ENCODE measurements at regions not wholly inside any gene's neighbourhood (a gene's known extent, or its start where the extent isn't known, plus 50 kb on each side); places are given as distances from the start of the nearest gene placed in this dataset.

DNA sequence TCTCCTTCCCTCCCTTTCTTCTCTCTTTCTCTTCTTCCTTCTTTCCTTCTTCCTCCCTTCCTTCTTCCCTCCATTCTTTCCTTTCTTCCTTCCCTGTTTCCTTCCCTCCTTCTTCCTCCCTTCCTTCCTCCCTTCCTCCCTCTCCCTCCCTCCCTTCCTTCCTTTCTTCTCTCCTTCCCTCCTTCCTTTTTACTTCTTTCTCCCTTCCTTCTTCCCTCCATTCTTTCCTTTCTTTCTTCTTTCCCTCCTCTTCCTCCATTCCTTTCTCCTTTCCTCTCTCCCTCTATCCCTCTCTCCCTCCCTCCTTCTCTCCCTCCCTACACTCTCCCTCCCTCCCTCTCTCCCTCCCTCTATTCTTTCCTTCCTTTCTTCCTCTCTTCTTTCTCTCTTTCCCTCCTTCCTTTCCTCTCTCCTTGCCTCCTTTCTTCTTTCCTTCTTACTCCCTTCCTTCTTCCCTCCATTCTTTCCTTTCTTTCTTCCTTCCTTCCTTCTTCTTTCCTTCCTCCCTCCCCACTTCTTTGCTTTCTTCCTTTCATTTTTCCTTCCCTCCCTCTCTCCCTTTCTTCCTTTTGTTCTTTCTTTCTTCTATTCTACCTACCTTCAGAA lies 200.4 kb upstream of the SSTR4 start:
- Histone ChIP-seq H4K8ac (ENCODE audit: low read depth, low read length) (no peak overlapping the region), H2AFZ (ENCODE audit: insufficient read depth, low read length, poor library complexity) (no peak overlapping the region), H3K9me3 (ENCODE audit: insufficient read depth, low read depth, low read length) (no peaks in the 10 kb centered on the region), H3K18ac (ENCODE audit: low read length) (no peak overlapping the region), H2BK5ac (ENCODE audit: low read depth, low read length, poor library complexity) (no peak overlapping the region), H3K4me2 (ENCODE audit: low read length) (no peak overlapping the region), H3K4me3 (ENCODE audit: low read depth, low read length) (no peak overlapping the region), H3K4ac (ENCODE audit: low read depth, low read length) (no peak overlapping the region), H4K12ac (ENCODE audit: low read depth, low read length) (no peak overlapping the region), H3K27ac (ENCODE audit: low read depth, low read length) (no peak overlapping the region), H2AK5ac (ENCODE audit: low read length) (no peak overlapping the region), H3K9ac (ENCODE audit: low read length) (no peak overlapping the region), H2BK120ac (ENCODE audit: insufficient read depth, low read length, poor library complexity) (no peak overlapping the region), H3K79me1 (ENCODE audit: low read length) (no peaks in the 10 kb centered on the region), H4K91ac (ENCODE audit: low read depth, low read length) (no peak overlapping the region), H3K23ac (ENCODE audit: low read length) (no peak overlapping the region), H2BK12ac (ENCODE audit: low read length) (no peak overlapping the region), H3K79me2 (ENCODE audit: control insufficient read depth, insufficient read depth, low read length, poor library complexity) (no peaks in the 10 kb centered on the region), H3K36me3 (ENCODE audit: control insufficient read depth in 1 of 2, insufficient read depth in 2 of 2, low read length in 2 of 2) (no peaks in the 10 kb centered on the region), H3K14ac (ENCODE audit: low read length) (no peak overlapping the region), H3K27me3 (ENCODE audit: insufficient read depth, low read length) (no peaks in the 10 kb centered on the region), H3K4me1 (ENCODE audit: control insufficient read depth in 1 of 2, insufficient read depth in 2 of 2, low read length in 2 of 2) (peaks cover 4 to 11% of the 10 kb centered on the region in 2 experiments)
- DNase-seq = no peak

- Histone ChIP-seq H3K9ac (ENCODE audit: low read length) (no peak overlapping the region), H3K18ac (ENCODE audit: low read length) (no peak overlapping the region), H2AFZ (ENCODE audit: insufficient read depth, low read length, poor library complexity) (no peak overlapping the region), H2AK5ac (ENCODE audit: low read length) (no peak overlapping the region), H3K23ac (ENCODE audit: low read length) (no peak overlapping the region), H2BK5ac (ENCODE audit: low read depth, low read length, poor library complexity) (no peak overlapping the region), H3K4me3 (ENCODE audit: low read depth, low read length) (no peak overlapping the region), H4K91ac (ENCODE audit: low read depth, low read length) (no peak overlapping the region), H4K12ac (ENCODE audit: low read depth, low read length) (no peak overlapping the region), H3K27ac (ENCODE audit: low read depth, low read length) (no peak overlapping the region), H3K79me2 (ENCODE audit: control insufficient read depth, insufficient read depth, low read length, poor library complexity) (no peaks in the 10 kb centered on the region), H3K14ac (ENCODE audit: low read length) (no peak overlapping the region), H3K36me3 (ENCODE audit: control insufficient read depth in 1 of 2, insufficient read depth in 2 of 2, low read length in 2 of 2) (no peaks in the 10 kb centered on the region), H4K8ac (ENCODE audit: low read depth, low read length) (no peak overlapping the region), H3K27me3 (ENCODE audit: insufficient read depth, low read length) (no peaks in the 10 kb centered on the region), H3K4ac (ENCODE audit: low read depth, low read length) (no peak overlapping the region), H3K4me2 (ENCODE audit: low read length) (no peak overlapping the region), H3K9me3 (ENCODE audit: insufficient read depth, low read depth, low read length) (no peaks in the 10 kb centered on the region), H3K79me1 (ENCODE audit: low read length) (no peaks in the 10 kb centered on the region), H3K4me1 (ENCODE audit: control insufficient read depth in 1 of 2, insufficient read depth in 2 of 2, low read length in 2 of 2) (peaks cover 4 to 11% of the 10 kb centered on the region in 2 experiments), H2BK120ac (ENCODE audit: insufficient read depth, low read length, poor library complexity) (no peak overlapping the region), H2BK12ac (ENCODE audit: low read length) (no peak overlapping the region)
- peak; percentile 72 to 96 for DNase-seq
- no CpG with 5 or more reads among the region's 1 CpG for WGBS (ENCODE audit: extremely low coverage, insufficient coverage, insufficient read length)
These were observed 198.9 kb upstream of the SSTR4 start for GRCh38 chr20:22836211-22836610.

GRCh38 chr20:22836877-22837276 lies 198.2 kb upstream of the SSTR4 start:
- Histone ChIP-seq H3K9ac (ENCODE audit: low read length) (no peak overlapping the region), H3K18ac (ENCODE audit: low read length) (no peak overlapping the region), H3K9me3 (ENCODE audit: insufficient read depth, low read depth, low read length) (no peaks in the 10 kb centered on the region), H3K4me2 (ENCODE audit: low read length) (no peak overlapping the region), H2BK120ac (ENCODE audit: insufficient read depth, low read length, poor library complexity) (no peak overlapping the region), H3K4me3 (ENCODE audit: low read depth, low read length) (no peak overlapping the region), H2AK5ac (ENCODE audit: low read length) (no peak overlapping the region), H3K79me2 (ENCODE audit: control insufficient read depth, insufficient read depth, low read length, poor library complexity) (no peaks in the 10 kb centered on the region), H4K12ac (ENCODE audit: low read depth, low read length) (no peak overlapping the region), H3K27ac (ENCODE audit: low read depth, low read length) (no peak overlapping the region), H2AFZ (ENCODE audit: insufficient read depth, low read length, poor library complexity) (no peak overlapping the region), H3K4ac (ENCODE audit: low read depth, low read length) (no peak overlapping the region), H4K8ac (ENCODE audit: low read depth, low read length) (no peak overlapping the region), H2BK12ac (ENCODE audit: low read length) (no peak overlapping the region), H3K14ac (ENCODE audit: low read length) (no peak overlapping the region), H3K23ac (ENCODE audit: low read length) (no peak overlapping the region), H3K36me3 (ENCODE audit: control insufficient read depth in 1 of 2, insufficient read depth in 2 of 2, low read length in 2 of 2) (no peaks in the 10 kb centered on the region), H3K27me3 (ENCODE audit: insufficient read depth, low read length) (no peaks in the 10 kb centered on the region), H4K91ac (ENCODE audit: low read depth, low read length) (no peak overlapping the region), H2BK5ac (ENCODE audit: low read depth, low read length, poor library complexity) (no peak overlapping the region), H3K79me1 (ENCODE audit: low read length) (no peaks in the 10 kb centered on the region), H3K4me1 (ENCODE audit: control insufficient read depth in 1 of 2, insufficient read depth in 2 of 2, low read length in 2 of 2) (peaks cover 4 to 11% of the 10 kb centered on the region in 2 experiments)
- peak in 1 of 2 donors; percentile 12 for DNase-seq
- no CpG with 5 or more reads among the region's 1 CpG for WGBS (ENCODE audit: extremely low coverage, insufficient coverage, insufficient read length)

GRCh38 chr20:22838001-22838400 lies 197.1 kb upstream of the SSTR4 start:
- H4K91ac ChIP-seq (ENCODE audit: low read depth, low read length) = no peak overlapping the region
- H3K36me3 ChIP-seq (ENCODE audit: control insufficient read depth in 1 of 2, insufficient read depth in 2 of 2, low read length in 2 of 2) = no peaks in the 10 kb centered on the region
- no peak overlapping the region for H2AFZ ChIP-seq (ENCODE audit: insufficient read depth, low read length, poor library complexity)
- no peak overlapping the region for H4K12ac ChIP-seq (ENCODE audit: low read depth, low read length)
- no peaks in the 10 kb centered on the region for H3K27me3 ChIP-seq (ENCODE audit: insufficient read depth, low read length)
- no CpG with 5 or more reads among the region's 1 CpG for WGBS (ENCODE audit: extremely low coverage, insufficient coverage, insufficient read length)
- no peak overlapping the region for H4K8ac ChIP-seq (ENCODE audit: low read depth, low read length)
- H3K4ac ChIP-seq (ENCODE audit: low read depth, low read length) = no peak overlapping the region
- no peaks in the 10 kb centered on the region for H3K79me1 ChIP-seq (ENCODE audit: low read length)
- no peak for DNase-seq
- no peak overlapping the region for H3K4me2 ChIP-seq (ENCODE audit: low read length)
- no peaks in the 10 kb centered on the region for H3K9me3 ChIP-seq (ENCODE audit: insufficient read depth, low read depth, low read length)
- H3K79me2 ChIP-seq (ENCODE audit: control insufficient read depth, insufficient read depth, low read length, poor library complexity) = no peaks in the 10 kb centered on the region
- H3K14ac ChIP-seq (ENCODE audit: low read length) = no peak overlapping the region
- H2AK5ac ChIP-seq (ENCODE audit: low read length) = no peak overlapping the region
- no peak overlapping the region for H3K9ac ChIP-seq (ENCODE audit: low read length)
- H3K27ac ChIP-seq (ENCODE audit: low read depth, low read length) = no peak overlapping the region
- H2BK120ac ChIP-seq (ENCODE audit: insufficient read depth, low read length, poor library complexity) = no peak overlapping the region
- H3K4me1 ChIP-seq (ENCODE audit: control insufficient read depth in 1 of 2, insufficient read depth in 2 of 2, low read length in 2 of 2) = peaks cover 4 to 11% of the 10 kb centered on the region in 2 experiments
- H3K23ac ChIP-seq (ENCODE audit: low read length) = no peak overlapping the region
- H3K18ac ChIP-seq (ENCODE audit: low read length) = no peak overlapping the region
- no peak overlapping the region for H2BK12ac ChIP-seq (ENCODE audit: low read length)
- H3K4me3 ChIP-seq (ENCODE audit: low read depth, low read length) = no peak overlapping the region
- no peak overlapping the region for H2BK5ac ChIP-seq (ENCODE audit: low read depth, low read length, poor library complexity)
